GM19324 (cell line): ENCODE measurements at regions not wholly inside any gene's neighbourhood (a gene's known extent, or its start where the extent isn't known, plus 50 kb on each side); places are given as distances from the start of the nearest gene placed in this dataset.

Experiments
- ATAC-seq: cut with Tn5 transposase; IDR thresholded peaks from one replicate; pipeline ENCODE4 v1.9.1; 2021; ENCODE audit warnings: mild to moderate bottlenecking, moderate library complexity; ENCODE audit not compliant: unreplicated experiment, low FRiP score

GRCh38 chr11:111148953-111149352 lies 96.6 kb upstream of the POU2AF2 start:
- ATAC-seq = no peak

DNA sequence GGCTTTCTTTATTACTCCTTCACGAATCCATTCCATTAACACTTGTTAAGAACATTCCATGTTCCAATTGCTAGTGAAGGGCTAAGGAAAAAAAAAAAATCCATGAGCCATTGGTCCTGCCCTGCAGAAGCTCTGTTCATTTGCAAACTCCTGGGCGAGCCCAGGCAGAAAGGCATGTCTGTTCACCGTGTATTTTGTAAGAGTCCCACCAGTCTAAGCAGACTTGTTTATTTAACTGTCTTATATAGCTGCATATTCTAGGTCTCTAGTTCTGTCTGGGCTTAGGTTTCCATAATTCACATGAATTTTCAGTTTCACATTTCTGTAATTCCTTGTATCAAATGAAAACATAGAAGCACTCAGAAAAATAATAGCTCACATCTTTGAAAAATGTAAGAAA lies 97.4 kb upstream of the POU2AF2 start:
- no peak for ATAC-seq

DNA sequence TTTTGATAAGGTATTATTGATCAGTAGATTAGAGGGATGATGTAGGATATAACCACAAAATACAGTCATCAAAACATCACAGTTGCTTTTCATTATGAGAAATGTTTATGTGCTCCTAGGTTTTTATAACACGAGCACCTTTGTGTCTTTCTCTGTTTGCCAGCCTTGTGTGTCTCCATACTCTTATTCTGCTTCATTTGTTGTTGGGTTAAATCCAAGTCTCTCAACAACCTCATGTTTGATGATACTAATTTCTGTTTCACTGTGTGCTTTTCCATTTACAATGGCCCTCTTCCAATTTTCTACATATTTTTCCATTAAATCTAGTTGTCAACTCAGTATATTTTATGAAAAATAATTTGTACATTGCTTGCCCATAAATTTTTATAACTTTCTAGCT lies 107.7 kb upstream of the POU2AF2 start:
- ATAC-seq = no peak

- ATAC-seq = no peak
These were observed 109.6 kb upstream of the POU2AF2 start for GRCh38 chr11:111135778-111136570.

DNA sequence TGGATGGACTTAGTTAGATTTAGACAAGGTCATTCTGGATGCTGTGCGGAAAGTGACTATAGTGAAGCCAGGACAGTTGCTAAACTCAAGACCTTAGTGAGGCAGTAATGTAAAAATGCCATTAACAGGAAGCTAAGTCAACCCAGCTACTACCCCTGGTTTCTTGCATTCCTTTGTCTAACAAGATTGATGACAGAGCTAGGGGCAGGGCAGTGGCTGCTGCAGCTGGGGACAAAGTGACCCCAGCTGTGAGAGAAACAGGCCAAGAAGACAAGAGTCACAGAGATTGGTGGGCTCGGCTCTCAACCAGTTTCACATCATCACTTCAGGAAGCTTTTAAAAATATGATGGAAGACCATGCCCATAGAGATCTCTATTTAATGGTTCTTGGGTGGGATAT lies 110.4 kb upstream of the POU2AF2 start:
- no peak for ATAC-seq

- no peak for ATAC-seq
These were observed 117.3 kb upstream of the POU2AF2 start for GRCh38 chr11:111128076-111128870.

- no peak for ATAC-seq
These were observed 120.8 kb upstream of the POU2AF2 start for GRCh38 chr11:111124724-111125123.

DNA sequence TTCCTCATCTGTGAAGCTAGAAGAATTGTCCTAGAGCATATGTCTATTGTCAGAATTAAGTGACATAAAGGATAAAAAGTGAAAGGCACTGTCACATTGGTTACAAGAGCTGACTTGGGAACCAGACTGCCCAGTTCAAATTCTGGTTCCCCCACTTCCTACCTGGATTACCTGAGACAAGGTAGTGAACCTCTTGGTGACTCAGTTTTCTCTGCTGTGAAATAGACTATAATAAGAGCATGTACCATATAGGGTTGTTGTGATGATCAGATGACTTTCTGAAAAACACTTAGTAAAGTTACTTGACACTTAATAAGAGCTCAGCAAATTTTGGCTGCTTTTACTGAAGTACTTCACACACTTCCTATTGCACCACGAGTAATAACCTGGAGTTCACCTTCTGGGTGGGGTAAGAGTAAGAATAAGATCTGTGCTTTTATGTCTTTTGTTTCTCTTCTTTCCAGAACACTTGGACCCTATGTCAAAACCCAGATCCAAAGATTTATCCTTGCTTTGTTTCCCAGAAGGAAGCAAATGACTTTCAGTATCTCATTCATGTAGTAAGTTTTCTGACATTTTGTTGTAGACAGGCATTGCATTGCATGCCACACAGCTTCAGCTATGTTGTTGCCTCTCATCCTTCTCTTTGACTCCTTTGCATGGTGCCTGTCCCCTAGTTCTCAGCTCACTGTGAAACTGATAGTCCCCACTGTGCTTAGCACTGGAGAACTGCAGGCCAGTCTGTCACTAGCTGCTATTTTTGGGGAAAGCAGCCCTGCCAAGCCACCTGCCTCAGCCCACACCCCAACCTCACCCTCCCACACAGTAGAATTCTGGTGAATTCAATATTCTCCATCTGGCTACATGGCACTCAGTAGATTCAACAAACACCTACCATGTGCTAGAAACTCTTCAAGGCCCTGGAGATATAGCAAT lies 121.8 kb upstream of the POU2AF2 start:
- ATAC-seq = peak; percentile 88

DNA sequence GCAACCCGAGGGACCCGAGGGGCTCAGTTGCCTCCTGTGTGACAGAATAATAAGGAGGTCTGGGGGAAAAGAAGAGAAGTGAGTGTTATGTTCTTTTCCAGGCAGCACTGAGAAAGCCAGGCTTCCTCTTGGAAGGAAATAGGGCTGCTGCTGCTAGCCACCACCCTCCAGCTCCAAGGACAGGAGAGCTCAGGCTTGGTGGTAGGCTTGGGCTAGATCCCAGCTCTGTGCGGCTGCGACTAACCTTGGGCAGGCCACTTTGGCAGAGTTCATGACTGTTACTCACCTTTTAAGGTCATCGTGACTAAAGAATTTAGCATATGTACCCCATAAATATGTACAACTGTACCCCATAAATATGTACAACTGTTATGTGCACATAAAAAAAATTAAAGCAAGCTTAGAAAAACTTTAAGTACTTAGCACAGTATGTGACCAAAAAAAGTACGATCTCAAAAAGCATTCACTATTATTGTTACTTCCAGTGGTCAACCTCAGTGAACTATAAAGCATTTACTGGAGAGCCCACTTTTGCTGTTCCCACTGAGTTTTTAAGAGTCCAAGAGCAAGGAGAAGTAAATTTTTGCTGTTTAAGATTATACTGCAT lies 124.7 kb upstream of the POU2AF2 start:
- ATAC-seq = no peak

DNA sequence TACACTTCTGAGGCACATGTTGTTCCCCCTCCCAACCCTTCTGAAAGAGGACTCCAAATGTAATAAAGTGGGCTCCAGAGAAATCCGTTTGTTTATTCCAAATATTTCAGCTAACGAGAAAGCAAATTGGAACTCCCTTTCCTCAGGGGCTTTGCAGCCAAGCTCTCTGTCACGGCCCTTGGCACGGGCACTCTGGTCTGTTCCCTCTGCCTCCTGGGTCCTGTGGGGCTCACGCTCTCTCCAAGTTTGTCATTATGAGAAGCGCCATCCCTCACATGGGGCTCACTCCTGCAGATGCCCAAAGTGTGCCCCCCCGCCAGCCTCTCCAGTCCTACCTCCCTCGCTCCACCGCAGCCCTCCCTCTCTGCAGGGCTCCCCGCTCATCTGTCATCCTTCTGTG lies 125.4 kb upstream of the POU2AF2 start:
- no peak for ATAC-seq

- no peak for ATAC-seq
These were observed 125.8 kb upstream of the POU2AF2 start for GRCh38 chr11:111119751-111120150.

- ATAC-seq = no peak
These were observed 129.6 kb upstream of the POU2AF2 start for GRCh38 chr11:111115890-111116289.

GRCh38 chr11:111114091-111114490 lies 131.4 kb upstream of the POU2AF2 start:
- ATAC-seq = no peak

DNA sequence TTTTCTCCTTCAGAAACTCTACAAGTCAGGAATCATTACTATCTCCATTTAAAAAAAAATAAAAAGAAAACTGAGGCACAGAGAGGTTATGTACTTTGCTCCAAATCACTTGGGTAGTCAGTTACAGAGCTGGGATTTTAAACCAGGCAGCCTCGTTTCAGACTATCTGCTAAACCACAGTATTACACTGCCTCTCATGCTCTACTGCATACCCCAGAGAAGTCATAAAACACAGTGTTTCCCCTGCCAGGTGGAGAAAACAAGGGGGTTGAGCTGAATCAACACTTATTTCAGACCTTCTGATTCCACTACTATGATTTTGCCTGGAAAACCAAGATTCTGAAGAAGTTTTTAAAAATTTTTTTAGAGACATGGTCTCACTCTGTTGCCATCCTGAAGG lies 132.9 kb upstream of the POU2AF2 start:
- no peak for ATAC-seq

- no peak for ATAC-seq
These were observed 138.0 kb upstream of the POU2AF2 start for GRCh38 chr11:111107501-111107900.

GRCh38 chr11:111106641-111107040 lies 138.9 kb upstream of the POU2AF2 start:
- no peak for ATAC-seq

DNA sequence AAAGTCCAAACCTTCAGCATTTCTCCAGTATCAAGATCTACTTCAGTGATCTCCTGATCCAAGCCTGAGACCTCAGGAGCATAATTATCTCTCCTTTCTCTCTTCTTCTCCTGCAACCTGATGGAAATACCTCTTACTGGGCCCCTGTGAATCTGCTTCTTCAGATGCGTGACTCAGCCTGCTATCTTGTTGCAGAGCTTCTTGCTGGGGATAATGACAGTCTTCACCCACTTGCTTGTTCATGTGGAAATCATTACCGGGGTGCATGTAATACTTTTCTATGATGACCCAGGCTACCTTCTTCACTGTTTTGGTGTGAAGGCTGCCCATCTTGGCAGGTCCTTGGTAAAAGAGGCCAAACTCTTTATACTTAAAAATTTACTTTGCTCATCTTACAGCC lies 140.0 kb upstream of the POU2AF2 start:
- ATAC-seq = no peak

GRCh38 chr11:111104185-111104584 lies 141.3 kb upstream of the POU2AF2 start:
- ATAC-seq = no peak

DNA sequence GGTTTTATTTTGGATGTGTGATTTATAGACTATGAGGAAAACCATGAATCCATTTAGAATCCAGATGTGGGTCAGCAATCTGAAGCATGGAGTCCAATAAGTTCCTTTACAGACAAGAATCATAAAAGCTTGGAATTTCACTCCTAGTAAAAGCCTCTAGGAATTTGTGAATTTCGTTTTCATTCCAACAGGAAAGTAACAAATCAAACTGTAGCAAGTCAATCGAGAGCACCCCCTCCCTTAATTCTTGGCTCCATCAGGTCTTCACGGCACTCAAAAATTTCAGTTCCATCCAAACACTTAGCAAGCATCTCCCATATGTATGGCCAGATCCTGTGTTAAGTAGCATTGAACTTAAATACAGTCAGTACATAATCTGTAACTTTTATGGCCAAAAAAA lies 143.6 kb upstream of the POU2AF2 start:
- ATAC-seq = no peak

- ATAC-seq = no peak
These were observed 146.4 kb upstream of the POU2AF2 start for GRCh38 chr11:111099028-111099713.
